Ishikawa (cell line): ENCODE measurements at regions not wholly inside any gene's neighbourhood (a gene's known extent, or its start where the extent isn't known, plus 50 kb on each side); places are given as distances from the start of the nearest gene placed in this dataset.

Experiments used
- CEBPB ChIP-seq: IDR thresholded peaks from 2 replicates; pipeline ENCODE4 v1.6.1; 2012
- EP300 ChIP-seq: IDR thresholded peaks from 2 replicates; pipeline ENCODE4 v1.6.1; 2012; ENCODE audit warnings: borderline replicate concordance
- NFIC ChIP-seq: IDR thresholded peaks from 2 replicates; pipeline ENCODE4 v1.6.1; 2012
- REST ChIP-seq: IDR thresholded peaks from 2 replicates; pipeline ENCODE4 v1.6.1; 2012; ENCODE audit warnings: low read depth, mild to moderate bottlenecking
- TAF1 ChIP-seq: IDR thresholded peaks from 2 replicates; pipeline ENCODE4 v1.6.1; 2012; ENCODE audit warnings: low read depth, mild to moderate bottlenecking

DNA sequence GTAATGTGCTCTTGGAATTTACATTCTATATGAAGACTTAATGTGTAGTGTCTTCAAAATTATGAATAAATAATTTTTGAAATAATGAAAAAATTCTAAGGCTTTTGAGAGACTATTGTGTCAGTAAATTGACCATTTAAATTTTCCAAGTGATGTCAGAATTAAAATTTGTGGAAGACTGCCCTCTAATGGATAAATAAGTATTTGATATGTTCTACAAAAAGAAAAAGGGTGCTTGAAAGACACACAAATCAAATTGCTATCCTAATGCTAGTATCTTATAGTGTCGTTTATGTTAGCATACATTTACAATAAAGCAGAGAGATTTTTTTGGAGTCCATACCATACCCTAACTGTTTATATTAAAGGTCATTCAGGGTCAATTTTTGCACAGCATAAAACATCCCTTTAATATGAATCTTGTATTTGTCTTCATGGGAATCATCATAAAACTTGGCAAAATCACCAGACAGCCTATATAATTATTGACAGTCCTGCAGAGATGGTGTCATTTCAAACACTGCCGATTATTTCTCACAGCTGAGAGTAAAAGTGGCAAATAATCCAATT, 120.8 kb upstream of the SLC27A6 start:
- TF ChIP-seq NFIC, result no peak
- no peak for TF ChIP-seq TAF1
- no peak for TF ChIP-seq CEBPB
- no peak for TF ChIP-seq EP300
- TF ChIP-seq REST, result no peak
